Thoracic aorta (tissue), 2 donors: ENCODE measurements at regions not wholly inside any gene's neighbourhood (a gene's known extent, or its start where the extent isn't known, plus 50 kb on each side); places are given as distances from the start of the nearest gene placed in this dataset.

Experiments used
- ATAC-seq: fragments of 150-250 bp; one replicate; pipeline ENCODE4 v1.8.0; 2017; ENCODE audit warnings: low read depth; ENCODE audit not compliant: insufficient number of reproducible peaks, low FRiP score
- DNase-seq: peaks from one replicate; pipeline ENCODE4 v3.0.0-alpha.2; 2020; ENCODE audit warnings: low spot score
- H3K27ac ChIP-seq, 2 donors: fragments of 200-600 bp; sonication (generic); 1 replicate in 1 of 2; 2 replicates in 1 of 2; pipeline ENCODE4 v1.5.1; 2016; ENCODE audit warnings: mild to moderate bottlenecking in 2 of 2, moderate library complexity in 2 of 2
- H3K27me3 ChIP-seq: fragments of 200-600 bp; sonication (generic); replicated peaks from 2 replicates; pipeline ENCODE4 v1.6.0; 2016; ENCODE audit warnings: mild to moderate bottlenecking; ENCODE audit not compliant: insufficient read depth
- H3K36me3 ChIP-seq: fragments of 200-600 bp; sonication (generic); one replicate; pipeline ENCODE4 v1.5.1; 2016
- H3K4me1 ChIP-seq, 2 donors: fragments of 200-600 bp; sonication (generic); 1 replicate in 1 of 2; 2 replicates in 1 of 2; pipeline versions ENCODE4 v1.5.1 to v1.6.0; 2016; ENCODE audit warnings: low read depth in 2 of 2, mild to moderate bottlenecking in 1 of 2; ENCODE audit not compliant: control insufficient read depth in 1 of 2
- H3K4me3 ChIP-seq: fragments of 200-600 bp; sonication (generic); 2 replicates; pipeline ENCODE4 v1.5.1; 2016; ENCODE audit warnings: mild to moderate bottlenecking
- H3K9me3 ChIP-seq: fragments of 200-600 bp; sonication (generic); 2 replicates; pipeline ENCODE4 v1.5.1; 2016
- CTCF ChIP-seq: fragments of 200-600 bp; sonication (generic); IDR thresholded peaks from one replicate; pipeline ENCODE4 v1.5.1; 2019; ENCODE audit warnings: antibody characterized with exemption

DNA sequence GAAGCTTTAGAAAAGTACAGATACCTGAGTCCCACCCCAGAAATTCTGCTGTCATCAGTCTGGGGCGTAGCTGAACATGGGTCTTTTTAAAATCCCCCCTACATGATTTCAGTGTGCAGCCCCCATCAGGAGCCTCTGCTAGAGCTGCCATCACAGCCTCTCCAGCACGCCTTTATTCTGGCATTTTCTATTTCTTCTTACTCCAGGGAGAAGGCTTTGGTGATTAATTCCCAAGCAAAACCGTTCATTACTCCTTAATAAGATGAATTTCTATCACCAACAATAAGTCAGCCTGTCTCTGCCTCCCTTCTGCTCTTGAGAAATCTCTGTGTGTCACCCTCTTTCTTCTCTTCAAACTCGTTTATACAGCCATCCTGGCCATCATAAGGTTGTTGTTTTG lies 160.3 kb downstream of the KATNAL1 start:
- no peak overlapping the region for H3K27ac ChIP-seq
- peaks cover 7 to 18% of the 10 kb centered on the region in 2 donors for H3K4me1 ChIP-seq
- ATAC-seq (no peak), DNase-seq (no peak)
- H3K27me3 ChIP-seq: no peaks in the 10 kb centered on the region
- TF ChIP-seq CTCF: no peak
- H3K4me3 ChIP-seq: no peak overlapping the region
- no peaks in the 10 kb centered on the region for H3K9me3 ChIP-seq
- no peaks in the 10 kb centered on the region for H3K36me3 ChIP-seq

GRCh38 chr13:30145709-30146367 lies 161.5 kb downstream of the KATNAL1 start:
- no peak for TF ChIP-seq CTCF
- no peak overlapping the region for H3K4me3 ChIP-seq
- no peak for ATAC-seq
- DNase-seq: no peak
- H3K27ac ChIP-seq: no peak overlapping the region
- H3K9me3 ChIP-seq: no peaks in the 10 kb centered on the region
- H3K4me1 ChIP-seq: peaks cover 7 to 20% of the 10 kb centered on the region in 2 donors
- H3K27me3 ChIP-seq: no peaks in the 10 kb centered on the region
- H3K36me3 ChIP-seq: no peaks in the 10 kb centered on the region

DNA sequence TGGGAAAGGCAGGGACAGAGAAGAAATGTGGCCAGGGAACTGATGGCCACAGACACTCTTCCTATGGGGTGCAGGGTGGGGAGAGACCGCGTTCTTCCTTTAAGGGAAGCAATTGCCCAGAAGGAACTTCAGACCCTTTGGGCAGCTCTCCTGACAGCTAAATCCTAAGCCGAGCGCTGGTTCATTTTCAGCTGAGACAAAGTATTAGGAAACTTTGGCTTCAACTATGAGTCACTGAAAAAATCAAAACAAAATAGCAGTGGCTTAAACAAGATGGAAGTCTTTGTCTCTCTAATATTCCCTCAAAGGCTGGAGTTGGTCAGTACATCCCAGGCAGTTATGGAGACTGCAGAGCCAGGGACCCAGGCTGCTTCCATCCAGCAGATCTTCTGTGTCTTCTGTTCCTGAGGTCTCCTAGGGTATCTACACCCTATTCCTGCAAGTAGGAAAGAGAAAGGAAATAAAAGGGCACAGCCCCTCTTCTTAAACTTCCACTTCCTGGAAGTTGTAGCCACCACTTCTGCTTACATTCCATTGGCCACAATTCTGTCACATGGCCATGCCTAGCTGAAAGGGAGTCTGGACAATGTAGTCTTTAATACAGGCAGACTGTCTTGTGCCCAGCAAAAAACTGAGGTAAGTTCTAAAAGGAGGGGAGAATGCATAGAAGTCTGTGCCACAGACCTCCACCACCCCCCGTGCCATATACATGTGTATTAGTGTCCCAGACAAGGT lies 163.5 kb downstream of the KATNAL1 start:
- H3K4me3 ChIP-seq: no peak overlapping the region
- no peak overlapping the region for H3K27ac ChIP-seq
- DNase-seq: no peak
- H3K27me3 ChIP-seq: no peaks in the 10 kb centered on the region
- ATAC-seq: no peak
- H3K4me1 ChIP-seq: peaks cover 7 to 20% of the 10 kb centered on the region in 2 donors
- no peaks in the 10 kb centered on the region for H3K9me3 ChIP-seq
- H3K36me3 ChIP-seq: no peaks in the 10 kb centered on the region
- TF ChIP-seq CTCF: no peak

- peaks cover 7 to 20% of the 10 kb centered on the region in 2 donors for H3K4me1 ChIP-seq
- TF ChIP-seq CTCF: no peak
- no peak overlapping the region for H3K4me3 ChIP-seq
- no peaks in the 10 kb centered on the region for H3K36me3 ChIP-seq
- no peaks in the 10 kb centered on the region for H3K9me3 ChIP-seq
- ATAC-seq (peak; percentile 13), DNase-seq (no peak)
- no peaks in the 10 kb centered on the region for H3K27me3 ChIP-seq
- H3K27ac ChIP-seq: no peak overlapping the region
Measured at GRCh38 chr13:30142486-30143211, 164.7 kb downstream of the KATNAL1 start.
